ENCODE measurements at regions not wholly inside any gene's neighbourhood (a gene's known extent, or its start where the extent isn't known, plus 50 kb on each side); places are given as distances from the start of the nearest gene placed in this dataset.

GRCh38 chr20:60068509-60068908 is 110.3 kb downstream of the CDH26 start:
- Histone ChIP-seq H3K36me3 (no peaks in the 10 kb centered on the region), H3K4me3 (no peak overlapping the region), H4K20me1 (ENCODE audit: low read depth) (no peaks in the 10 kb centered on the region), H3K4me1 (no peaks in the 10 kb centered on the region), H3K4me2 (no peak overlapping the region), H3K79me2 (ENCODE audit: low read depth) (no peaks in the 10 kb centered on the region), H3K27me3 (no peaks in the 10 kb centered on the region), H2AFZ (replicated peaks) (no peak overlapping the region), H3K9ac (no peak overlapping the region), H3F3A (ENCODE audit: low read depth) (no peaks in the 10 kb centered on the region), H3K27ac (no peak overlapping the region), H3K9me3 (ENCODE audit: low read depth) (no peaks in the 10 kb centered on the region)
- no peak overlapping the region for H3K27ac Mint-ChIP-seq
- TF ChIP-seq EZH2 (IDR thresholded peaks at IDR 0.05) (no peak), CTCF (IDR thresholded peaks at IDR 0.05) (no peak), EZH2phosphoT487 (IDR thresholded peaks at IDR 0.05) (no peak)
- peaks cover 2% of the 10 kb centered on the region for H3K36me3 Mint-ChIP-seq
- H3K4me3 Mint-ChIP-seq = no peak overlapping the region
- DNase-seq (ENCODE audit: low spot score) = no peak
- H3K9me3 Mint-ChIP-seq = peaks cover 2% of the 10 kb centered on the region
- H3K4me1 Mint-ChIP-seq = peaks cover 15% of the 10 kb centered on the region
- peaks cover 10% of the 10 kb centered on the region for H3K27me3 Mint-ChIP-seq (ENCODE audit: insufficient read depth, low read depth)

GRCh38 chr20:60069656-60070055 is 111.4 kb downstream of the CDH26 start:
- Histone ChIP-seq H3K9me3 (ENCODE audit: low read depth) (no peaks in the 10 kb centered on the region), H3K4me2 (no peak overlapping the region), H3K9ac (no peak overlapping the region), H3K4me3 (no peak overlapping the region), H2AFZ (replicated peaks) (no peak overlapping the region), H3K4me1 (no peaks in the 10 kb centered on the region), H3K27me3 (no peaks in the 10 kb centered on the region), H3K27ac (no peak overlapping the region), H4K20me1 (ENCODE audit: low read depth) (no peaks in the 10 kb centered on the region), H3K79me2 (ENCODE audit: low read depth) (no peaks in the 10 kb centered on the region), H3F3A (ENCODE audit: low read depth) (no peaks in the 10 kb centered on the region), H3K36me3 (no peaks in the 10 kb centered on the region)
- H3K27ac Mint-ChIP-seq = no peak overlapping the region
- H3K4me3 Mint-ChIP-seq = no peak overlapping the region
- no peak for DNase-seq (ENCODE audit: low spot score)
- peaks cover 15% of the 10 kb centered on the region for H3K4me1 Mint-ChIP-seq
- no peaks in the 10 kb centered on the region for H3K36me3 Mint-ChIP-seq
- TF ChIP-seq EZH2phosphoT487 (IDR thresholded peaks at IDR 0.05) = no peak
- TF ChIP-seq CTCF (IDR thresholded peaks at IDR 0.05) = no peak
- no peak for TF ChIP-seq EZH2 (IDR thresholded peaks at IDR 0.05)
- H3K27me3 Mint-ChIP-seq (ENCODE audit: insufficient read depth, low read depth) = peaks cover 8% of the 10 kb centered on the region
- peaks cover 8% of the 10 kb centered on the region for H3K9me3 Mint-ChIP-seq

- H3K36me3 Mint-ChIP-seq = no peaks in the 10 kb centered on the region
- no peak overlapping the region for H3K27ac Mint-ChIP-seq
- Histone ChIP-seq H2AFZ (replicated peaks) (no peak overlapping the region), H3K4me2 (no peak overlapping the region), H3K9ac (no peak overlapping the region), H3K36me3 (no peaks in the 10 kb centered on the region), H3K27me3 (no peaks in the 10 kb centered on the region), H3K9me3 (ENCODE audit: low read depth) (no peaks in the 10 kb centered on the region), H3F3A (ENCODE audit: low read depth) (no peaks in the 10 kb centered on the region), H3K79me2 (ENCODE audit: low read depth) (no peaks in the 10 kb centered on the region), H3K4me1 (no peaks in the 10 kb centered on the region), H3K4me3 (no peak overlapping the region), H3K27ac (no peak overlapping the region), H4K20me1 (ENCODE audit: low read depth) (no peaks in the 10 kb centered on the region)
- H3K9me3 Mint-ChIP-seq = peaks cover 8% of the 10 kb centered on the region
- no peak overlapping the region for H3K4me3 Mint-ChIP-seq
- H3K4me1 Mint-ChIP-seq = peaks cover 15% of the 10 kb centered on the region
- TF ChIP-seq EZH2 (IDR thresholded peaks at IDR 0.05) (no peak), CTCF (IDR thresholded peaks at IDR 0.05) (no peak), EZH2phosphoT487 (IDR thresholded peaks at IDR 0.05) (no peak)
- H3K27me3 Mint-ChIP-seq (ENCODE audit: insufficient read depth, low read depth) = peaks cover 6% of the 10 kb centered on the region
- no peak for DNase-seq (ENCODE audit: low spot score)
Measured at GRCh38 chr20:60070791-60071190, 112.6 kb downstream of the CDH26 start.
